ENCODE measurements at regions not wholly inside any gene's neighbourhood (a gene's known extent, or its start where the extent isn't known, plus 50 kb on each side); places are given as distances from the start of the nearest gene placed in this dataset.
"Not testable (repeated sequence)": the region's sequence is repeated elsewhere in the genome, so short reads cannot be mapped to it uniquely, and the experiment has no call there.

DNA sequence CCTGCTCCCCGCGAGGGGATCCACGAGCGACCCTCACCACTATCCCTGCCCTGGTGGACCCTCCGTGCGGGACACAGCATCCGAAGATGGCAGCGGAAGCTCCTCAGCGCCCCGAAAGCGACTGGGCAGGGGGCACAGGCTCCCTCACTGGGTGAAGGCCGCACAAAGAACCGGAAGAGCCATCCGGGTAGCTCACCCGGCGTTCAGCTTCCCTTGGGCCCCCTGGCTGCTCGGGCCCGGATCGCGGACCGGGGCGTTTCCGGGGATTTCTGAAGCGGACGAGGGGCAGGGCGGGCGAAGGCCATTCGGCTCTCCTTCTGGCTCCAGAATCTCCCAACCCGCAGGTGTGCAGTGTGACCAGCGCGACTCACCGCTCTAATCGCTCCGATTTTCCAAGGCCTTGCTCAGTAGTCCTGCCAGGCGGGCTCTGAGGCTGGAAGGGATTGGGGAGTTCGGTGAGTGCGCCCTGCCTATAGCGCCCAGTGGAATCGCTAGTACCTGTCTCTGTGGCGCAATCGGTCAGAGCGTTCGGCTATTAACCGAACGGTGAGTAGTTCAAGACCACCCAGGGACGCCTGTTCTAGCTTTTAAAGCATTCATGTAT lies 94.3 kb upstream of the NBPF11 start:
- not testable (repeated sequence) for FAIRE-seq; DNase-seq (ENCODE audit: insufficient read length, low spot score)

DNA sequence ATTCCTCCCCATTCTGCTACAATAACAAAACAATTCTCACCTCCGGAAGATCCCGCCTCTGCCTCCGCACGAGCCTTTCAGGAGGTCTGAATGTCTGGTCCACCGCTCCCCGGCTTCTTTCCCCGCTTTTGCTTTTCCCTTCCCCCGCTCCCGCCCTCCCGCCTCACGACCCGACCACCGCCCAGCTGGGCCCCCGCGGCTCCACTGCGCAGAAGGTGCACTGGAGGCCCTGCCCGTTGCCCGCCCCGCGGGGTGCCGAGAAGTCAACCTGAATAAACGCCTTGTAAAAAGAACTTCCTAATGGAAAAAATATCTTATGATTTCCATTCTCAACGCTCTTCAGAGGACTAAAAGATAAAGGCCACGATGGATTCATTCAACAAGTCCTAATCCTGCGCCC lies 93.8 kb upstream of the NBPF11 start:
- FAIRE-seq; DNase-seq (ENCODE audit: insufficient read length, low spot score): not testable (repeated sequence)

DNA sequence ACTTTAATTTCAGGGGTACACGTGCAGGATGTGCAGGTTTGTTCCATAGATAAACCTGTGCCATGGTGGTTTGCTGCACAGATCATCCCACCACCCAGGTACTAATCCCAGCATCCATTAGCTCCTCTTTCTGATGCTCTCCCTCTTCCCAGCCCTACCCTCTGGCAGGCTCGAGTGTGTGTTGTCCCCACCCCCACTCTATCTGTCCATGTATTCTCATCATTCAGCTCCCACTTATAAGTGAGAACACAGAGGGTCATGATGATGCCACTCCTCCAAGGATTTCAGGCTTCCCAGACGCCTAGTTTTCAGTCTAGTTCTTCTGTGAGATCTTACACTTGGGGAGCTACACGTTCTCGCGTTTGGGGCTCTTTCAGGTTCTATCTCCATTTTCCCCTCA lies 93.4 kb upstream of the NBPF11 start:
- not testable (repeated sequence) for FAIRE-seq; DNase-seq (ENCODE audit: insufficient read length, low spot score)

DNA sequence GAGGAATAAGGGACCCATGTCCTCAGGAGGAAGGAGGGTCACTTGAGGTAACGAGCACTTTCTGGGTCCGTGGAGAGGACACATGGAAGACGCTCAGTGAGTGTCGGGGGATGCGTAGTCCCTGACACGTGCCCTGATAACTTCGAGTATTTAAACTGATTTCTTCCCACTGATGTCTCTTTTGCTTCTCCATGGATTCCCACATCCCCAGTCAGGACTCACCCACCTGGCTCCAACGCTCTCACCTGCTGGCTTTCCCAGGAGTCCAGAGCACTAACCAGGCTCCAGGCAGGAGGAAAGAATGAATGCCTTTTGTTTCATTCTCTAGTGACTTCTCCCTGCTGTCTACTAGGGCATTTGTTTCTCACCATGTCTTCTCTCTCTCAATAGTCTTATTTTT lies 81.2 kb upstream of the NBPF11 start:
- FAIRE-seq, result not testable (repeated sequence)

DNA sequence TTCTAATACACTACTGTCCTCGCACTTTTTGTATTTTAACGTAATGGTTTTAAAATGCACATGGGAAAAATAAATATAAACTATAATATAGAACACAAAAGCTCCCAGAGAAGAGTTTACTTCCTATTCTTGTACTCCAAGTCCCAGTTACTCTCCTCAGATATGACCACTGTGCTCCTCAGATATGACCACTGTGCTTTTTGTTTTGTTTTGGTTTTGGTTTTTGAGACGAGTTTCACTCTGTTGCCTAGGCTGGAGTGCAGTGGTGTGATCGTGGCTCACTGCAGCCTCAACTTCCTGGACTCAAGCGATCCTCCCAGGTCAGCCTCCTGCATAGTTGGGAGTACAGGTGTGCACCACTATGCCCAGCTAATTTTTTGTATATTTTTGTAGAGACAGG lies 76.8 kb upstream of the NBPF11 start:
- FAIRE-seq; DNase-seq (ENCODE audit: insufficient read length, low spot score): not testable (repeated sequence)

More for the DNA sequence above, 81.2 kb upstream of the NBPF11 start:
- not testable (repeated sequence) for DNase-seq (ENCODE audit: insufficient read length, low spot score)

DNA sequence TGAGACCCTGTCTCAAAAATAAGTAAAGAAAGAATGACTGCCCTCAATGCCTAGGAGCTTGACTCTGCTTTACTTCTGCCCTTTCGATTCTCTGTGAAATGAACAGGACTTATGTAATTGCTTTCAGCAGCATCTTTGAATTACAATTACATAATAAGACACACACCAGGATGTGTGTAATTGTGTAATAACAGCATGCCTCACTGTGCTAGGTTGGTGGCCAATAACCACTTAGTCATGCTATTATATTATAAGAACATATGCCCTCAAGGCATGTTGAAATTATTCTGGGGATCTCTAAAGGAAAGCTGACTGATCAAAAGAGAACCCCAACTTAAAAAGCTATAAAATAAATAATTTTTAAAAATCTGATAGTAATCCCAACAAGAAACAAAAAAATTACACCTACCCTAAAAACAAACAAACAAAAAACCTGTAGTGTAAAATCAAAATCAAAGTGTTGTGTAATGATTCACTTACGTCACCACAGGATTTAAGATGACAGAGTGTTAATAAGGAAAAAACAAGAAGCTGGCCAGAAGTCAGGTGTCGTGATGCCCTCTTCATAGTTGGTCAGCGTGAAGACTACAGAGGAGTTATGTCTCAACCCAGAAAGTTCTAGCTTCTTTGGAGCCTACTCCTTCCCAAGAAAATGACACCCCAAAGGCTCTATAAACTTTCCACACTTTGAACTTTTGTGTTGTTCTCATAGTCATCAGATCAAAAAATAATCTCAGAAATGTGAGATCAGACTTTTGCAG lies 70.5 kb upstream of the NBPF11 start:
- not testable (repeated sequence) for DNase-seq (ENCODE audit: insufficient read length, low spot score); FAIRE-seq

DNA sequence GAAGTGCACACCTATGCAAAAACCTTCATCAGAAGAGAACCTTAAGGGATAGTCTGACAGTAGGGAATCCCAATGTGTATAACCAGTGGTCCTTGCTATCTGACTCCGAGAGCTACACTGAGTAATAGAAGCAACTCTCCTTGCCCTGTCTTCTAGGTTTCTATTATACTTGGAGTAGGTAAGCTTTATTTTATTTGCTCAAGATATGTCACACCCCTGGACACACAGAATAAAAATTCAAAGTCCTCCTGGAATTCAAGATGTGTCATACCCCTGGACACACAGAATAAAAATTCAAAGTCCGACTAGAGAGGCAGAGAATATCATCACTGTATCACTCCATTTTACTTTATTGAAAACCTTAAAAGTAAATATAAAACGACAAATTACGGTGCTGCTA lies 69.5 kb upstream of the NBPF11 start:
- FAIRE-seq; DNase-seq (ENCODE audit: insufficient read length, low spot score): not testable (repeated sequence)

DNA sequence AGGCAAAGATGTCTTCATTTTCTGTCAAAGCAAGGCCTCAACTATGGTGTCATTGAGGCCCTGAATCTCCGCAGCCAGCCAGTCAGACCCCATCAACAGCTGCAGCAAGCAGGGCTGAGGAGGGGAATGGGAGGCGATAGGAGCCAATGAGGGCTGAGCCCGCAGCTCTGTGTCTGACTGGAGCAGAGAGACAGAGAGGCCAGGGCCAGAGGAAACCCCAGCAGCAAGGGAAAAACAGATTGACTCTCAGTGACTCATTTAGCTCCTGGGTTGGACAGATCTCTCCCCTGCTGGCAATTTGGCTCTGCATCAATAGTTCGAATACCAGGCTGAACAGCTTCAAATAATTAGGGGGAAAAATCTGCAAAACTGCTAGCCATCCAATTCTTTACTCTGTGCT lies 67.1 kb upstream of the NBPF11 start:
- FAIRE-seq; DNase-seq (ENCODE audit: insufficient read length, low spot score): not testable (repeated sequence)

DNA sequence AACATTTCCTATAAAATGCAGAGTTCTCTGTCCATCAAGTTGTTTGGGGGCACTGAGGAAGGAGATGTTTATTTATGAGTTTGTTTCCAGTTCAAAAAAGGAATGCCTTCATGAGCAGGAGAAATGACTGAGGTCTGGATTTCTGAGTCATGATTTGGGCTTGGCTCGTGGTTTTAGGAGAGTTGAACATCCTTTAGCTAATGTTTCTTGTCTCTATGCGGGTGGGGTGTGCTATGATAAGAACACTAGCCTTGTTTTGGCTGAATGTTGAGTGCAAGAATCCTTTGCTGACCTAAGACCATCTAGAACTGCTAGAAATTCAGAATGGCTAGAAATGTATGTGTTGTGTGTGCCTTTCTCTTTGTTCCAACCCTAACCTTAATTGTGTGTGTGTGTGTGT lies 59.1 kb upstream of the NBPF11 start:
- not testable (repeated sequence) for DNase-seq (ENCODE audit: insufficient read length, low spot score); FAIRE-seq

DNA sequence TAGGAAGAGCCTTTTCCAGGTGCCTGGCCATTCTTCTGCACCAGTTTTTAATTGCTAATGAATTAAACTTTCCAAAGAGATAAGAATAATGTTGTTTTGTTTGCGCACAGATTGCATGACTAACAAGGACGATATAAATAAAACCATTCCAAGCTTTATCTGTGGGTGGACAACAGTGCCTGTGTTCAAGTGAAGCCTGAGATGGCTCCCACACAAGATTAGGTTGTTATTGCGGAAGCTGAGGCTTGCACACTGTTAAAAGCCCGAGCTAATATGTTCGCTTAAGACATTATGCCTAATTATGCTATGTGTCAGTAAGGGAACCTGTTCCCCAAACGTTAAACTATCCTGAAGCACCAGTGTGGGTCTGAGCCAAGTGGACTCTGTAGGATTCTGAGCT lies 58.5 kb upstream of the NBPF11 start:
- DNase-seq (ENCODE audit: insufficient read length, low spot score); FAIRE-seq: not testable (repeated sequence)

DNA sequence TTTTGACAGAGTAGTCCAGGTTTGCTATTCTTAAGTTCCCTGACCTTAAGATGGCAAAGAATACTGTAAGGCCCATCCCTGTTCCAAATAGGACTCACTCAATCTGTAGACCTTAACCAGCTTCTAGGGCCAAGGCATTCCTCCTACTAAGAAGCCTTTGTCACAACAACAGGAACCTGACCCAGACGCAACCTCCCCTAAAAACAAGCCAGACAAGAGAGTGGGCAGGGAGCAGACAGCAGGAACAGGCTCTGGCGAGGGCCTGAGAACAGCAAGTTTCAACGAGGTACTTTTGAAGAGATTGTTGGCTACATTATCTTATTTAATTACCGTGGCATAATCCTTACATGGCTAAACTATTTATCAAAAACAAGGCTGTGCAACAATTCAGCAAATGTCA lies 58.1 kb upstream of the NBPF11 start:
- not testable (repeated sequence) for DNase-seq (ENCODE audit: insufficient read length, low spot score); FAIRE-seq

DNA sequence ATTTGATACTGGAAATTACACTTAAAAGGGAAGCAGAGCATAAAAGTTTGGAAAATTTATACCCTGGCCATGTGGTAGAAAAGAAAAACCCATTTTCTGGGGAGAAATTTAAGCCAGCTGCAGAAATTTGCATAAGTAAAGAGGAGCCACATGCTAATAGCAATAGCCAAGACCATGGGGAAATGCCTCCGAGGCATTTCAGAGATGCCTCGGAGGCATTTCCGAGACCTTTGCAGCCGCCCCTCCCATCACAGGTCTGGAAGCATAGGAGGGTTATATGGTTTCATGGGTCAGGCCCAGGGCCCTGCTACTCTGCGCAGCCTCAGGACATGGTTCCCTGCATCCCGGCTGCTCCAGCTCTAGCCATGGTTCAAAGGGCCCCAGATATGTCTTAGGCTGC lies 49.9 kb upstream of the NBPF11 start:
- not testable (repeated sequence) for FAIRE-seq; DNase-seq (ENCODE audit: insufficient read length, low spot score)

Measured in H54 (cell line).